HCT116 (cell line): ENCODE measurements at regions not wholly inside any gene's neighbourhood (a gene's known extent, or its start where the extent isn't known, plus 50 kb on each side); places are given as distances from the start of the nearest gene placed in this dataset.

ENCODE experiments used
- ATAC-seq: fragments of 200-7000 bp; cut with Tn5 transposase; 2 replicates; pipeline ENCODE4 v1.9.1; 2020; ENCODE audit warnings: mild to moderate bottlenecking, moderate library complexity
- BruUV-seq: library from RNA; stranded (reverse); fragments of 400-500 nt; replicated peaks from 2 replicates; lab custom pipeline; 2021; lab: Mats Ljungman, UMichigan
- CTCF ChIA-PET: fragments of 300-600 bp; sonication (Branson Sonifier 250); formaldehyde crosslinking; loops from one replicate; lab custom pipeline; 2021; ENCODE audit warnings: antibody characterized with exemption; lab: Charles Lee
- POLR2A ChIA-PET: fragments of 300-600, 350-600 bp; sonication (Branson Sonifier 250); formaldehyde crosslinking; loops from one replicate; lab custom pipeline; 2021; ENCODE audit warnings: antibody characterized with exemption; lab: Charles Lee
- RAD21 ChIA-PET, 2 experiments: fragments of 300-600 bp; sonication (Branson Sonifier 250); formaldehyde crosslinking; loops; one replicate each; lab custom pipeline; 2023; ENCODE audit warnings: low total read pairs in 2 of 2; ENCODE audit not compliant: uncharacterized antibody in 2 of 2, unreplicated experiment in 2 of 2, low non-redundant PET in 1 of 2; lab: Charles Lee
- DNase-seq: peaks from one replicate; pipeline ENCODE4 v3.0.0-alpha.2; 2010; ENCODE audit warnings: low read depth, low spot score
- H2AFZ ChIP-seq: fragments of 200-600 bp; shearing (Covaris generic), sonication (generic); 2 replicates; pipeline ENCODE4 v1.6.1; 2017; ENCODE audit warnings: low read depth, mixed run types, mixed read lengths, antibody characterized with exemption, low read length; ENCODE audit not compliant: poor library complexity, severe bottlenecking
- H3K27ac ChIP-seq: 2 replicates; pipeline ENCODE4 v1.5.1; 2012; ENCODE audit warnings: low read depth, low read length
- H3K27me3 ChIP-seq: fragments of 200-600 bp; sonication (generic); 2 replicates; pipeline ENCODE4 v1.6.1; 2016; ENCODE audit warnings: mixed run types, low read length, mixed read lengths; ENCODE audit not compliant: insufficient read depth
- H3K36me3 ChIP-seq, 2 experiments: fragments of 200-500 bp in 1 of 2; fragments of 200-600 bp in 1 of 2; sonication (Bioruptor generic) in 1 of 2; sonication (generic) in 1 of 2; 2 replicates each; pipeline versions ENCODE4 v1.5.1 to v1.6.1; 2014 to 2016; ENCODE audit warnings: low read length in 2 of 2, inconsistent platforms in 1 of 2, mixed read lengths in 1 of 2, mixed run types in 1 of 2; ENCODE audit not compliant: insufficient read depth in 2 of 2, control insufficient read depth in 1 of 2
- H3K4me1 ChIP-seq, 2 experiments: fragments of 200-600 bp in 1 of 2; sonication (generic) in 1 of 2; 2 replicates each; pipeline versions ENCODE4 v1.5.1 to v1.6.1; 2012 to 2017; ENCODE audit warnings: low read length in 2 of 2, inconsistent platforms in 1 of 2, mild to moderate bottlenecking in 1 of 2, mixed read lengths in 1 of 2, mixed run types in 1 of 2, moderate library complexity in 1 of 2; ENCODE audit not compliant: insufficient read depth in 2 of 2, control insufficient read depth in 1 of 2
- H3K4me2 ChIP-seq: fragments of 200-600 bp; sonication (generic); 2 replicates; pipeline ENCODE4 v1.6.1; 2017; ENCODE audit warnings: mixed run types, low read length, mixed read lengths
- H3K4me3 ChIP-seq, 2 experiments: fragments of 200-600 bp in 1 of 2; sonication (generic) in 1 of 2; replicated peaks in 1 of 2; 2 replicates each; pipeline ENCODE4 v1.5.1; 2011 to 2016; ENCODE audit warnings: low read length in 2 of 2, control low read depth in 1 of 2, low read depth in 1 of 2, mild to moderate bottlenecking in 1 of 2, mixed read lengths in 1 of 2, mixed run types in 1 of 2
- H3K79me2 ChIP-seq: fragments of 200-600 bp; sonication (generic); 2 replicates; pipeline ENCODE4 v1.6.1; 2017; ENCODE audit warnings: mild to moderate bottlenecking, mixed run types, low read length, moderate library complexity, mixed read lengths; ENCODE audit not compliant: insufficient read depth
- H3K9ac ChIP-seq: fragments of 200-600 bp; sonication (generic); 2 replicates; pipeline ENCODE4 v1.6.1; 2016; ENCODE audit warnings: low read length, mixed read lengths
- H3K9me2 ChIP-seq: fragments of 200-600 bp; sonication (generic), shearing (Covaris generic); 2 replicates; pipeline ENCODE4 v1.6.1; 2017; ENCODE audit warnings: mixed run types, mild to moderate bottlenecking, moderate library complexity; ENCODE audit not compliant: insufficient read depth
- H3K9me3 ChIP-seq, 2 experiments: fragments of 200-500 bp in 1 of 2; fragments of 200-600 bp in 1 of 2; sonication (Bioruptor generic) in 1 of 2; sonication (generic) in 1 of 2; 2 replicates each; pipeline ENCODE4 v1.6.1; 2014 to 2017; ENCODE audit warnings: low read length in 2 of 2, mixed read lengths in 2 of 2, inconsistent platforms in 1 of 2, low read depth in 1 of 2, mild to moderate bottlenecking in 1 of 2, mixed run types in 1 of 2, moderate library complexity in 1 of 2; ENCODE audit not compliant: control insufficient read depth in 1 of 2, insufficient read depth in 1 of 2
- H4K20me1 ChIP-seq: fragments of 200-600 bp; sonication (generic), shearing (Covaris generic); 2 replicates; pipeline ENCODE4 v1.6.1; 2017; ENCODE audit warnings: mixed run types, mild to moderate bottlenecking, moderate library complexity; ENCODE audit not compliant: insufficient read depth
- CTCF ChIP-seq, 3 experiments: fragments of 200-600 bp in 1 of 3; sonication (generic) in 1 of 3; IDR thresholded peaks in 2 of 3; conservative IDR thresholded peaks in 1 of 3; 2 replicates each; pipeline ENCODE4 v1.5.1; 2012 to 2017; ENCODE audit warnings: low read depth in 2 of 3, low read length in 2 of 3, antibody characterized with exemption in 1 of 3, borderline replicate concordance in 1 of 3, control low read depth in 1 of 3, mild to moderate bottlenecking in 1 of 3, mixed read lengths in 1 of 3, mixed run types in 1 of 3, moderate library complexity in 1 of 3; ENCODE audit not compliant: insufficient read depth in 1 of 3
- POLR2A ChIP-seq: IDR thresholded peaks from 2 replicates; pipeline ENCODE4 v1.7.0; 2011; ENCODE audit warnings: borderline replicate concordance; ENCODE audit not compliant: insufficient read depth, insufficient read length; ENCODE audit errors: extremely low read depth
- POLR2AphosphoS5 ChIP-seq: IDR thresholded peaks from 2 replicates; pipeline ENCODE4 v1.6.1; 2011; ENCODE audit warnings: mild to moderate bottlenecking, low read depth, low read length, moderate library complexity
- intact Hi-C: fragments of 100-400 bp; cut with micrococcal nuclease; formaldehyde crosslinking; loops from 2 replicates; pipeline ENCODE4 v1.10.0; 2022

- Histone ChIP-seq H3K79me2 (no peaks in the 10 kb centered on the region), H3K9me3 (no peaks in the 10 kb centered on the region), H4K20me1 (no peaks in the 10 kb centered on the region), H3K9me2 (no peaks in the 10 kb centered on the region), H3K4me1 (peaks cover 6 to 21% of the 10 kb centered on the region in 2 experiments; a peak in 3 of 4 replicates), H3K4me3 (no peak overlapping the region), H3K9ac (no peak overlapping the region), H2AFZ (peak overlapping the region; percentile 37), H3K27me3 (no peaks in the 10 kb centered on the region), H3K4me2 (peak overlapping the region; percentile 45), H3K27ac (no peak overlapping the region), H3K36me3 (no peaks in the 10 kb centered on the region)
- TF ChIP-seq POLR2AphosphoS5 = no peak
- TF ChIP-seq POLR2A = no peak
- ATAC-seq = 0 out of 2 replicates have a peak, but pooled peaks have one; percentile 6
- RAD21 ChIA-PET = no interaction called here
- CTCF ChIA-PET = no interaction called here
- BruUV-seq = no TSS peak
- intact Hi-C loops = no loop called here
- DNase-seq = no peak
- POLR2A ChIA-PET = no interaction called here
These were observed 66.2 kb upstream of the PGRMC2 start for GRCh38 chr4:128353791-128354190.

- ChIA-PET CTCF (no interaction called here), POLR2A (no interaction called here), RAD21 (no interaction called here)
- ATAC-seq (no peak), DNase-seq (no peak)
- no peaks in the 10 kb centered on the region for H4K20me1 ChIP-seq
- no TSS peak for BruUV-seq
- H3K9me3 ChIP-seq = no peaks in the 10 kb centered on the region
- H3K4me3 ChIP-seq = no peak overlapping the region
- H3K4me1 ChIP-seq = peaks cover 6 to 31% of the 10 kb centered on the region in 2 experiments; a peak in 3 of 4 replicates
- intact Hi-C loops = no loop called here
- no peaks in the 10 kb centered on the region for H3K36me3 ChIP-seq
- H2AFZ ChIP-seq = no peak overlapping the region
- no peaks in the 10 kb centered on the region for H3K79me2 ChIP-seq
- no peak for TF ChIP-seq CTCF (IDR thresholded peaks at IDR 0.05 in 2 of 3, conservative IDR thresholded peaks at IDR 0.05 in 1 of 3; ENCODE audit: borderline replicate concordance in 1 of 3, insufficient read depth in 1 of 3, low read depth in 2 of 3, low read length in 2 of 3)
- H3K4me2 ChIP-seq = no peak overlapping the region
- H3K9ac ChIP-seq = no peak overlapping the region
- H3K9me2 ChIP-seq = no peaks in the 10 kb centered on the region
- no peak overlapping the region for H3K27ac ChIP-seq
- no peaks in the 10 kb centered on the region for H3K27me3 ChIP-seq
These were observed 63.9 kb upstream of the PGRMC2 start for GRCh38 chr4:128351502-128351901.
